Skeletal muscle tissue (tissue), 3 donors: ENCODE measurements at regions not wholly inside any gene's neighbourhood (a gene's known extent, or its start where the extent isn't known, plus 50 kb on each side); places are given as distances from the start of the nearest gene placed in this dataset.

ENCODE experiments used
- H3K27ac ChIP-seq: one replicate; pipeline ENCODE4 v1.7.0; 2013; ENCODE audit warnings: mild to moderate bottlenecking, low read depth, low read length, inconsistent platforms
- H3K27me3 ChIP-seq, 3 donors: one replicate each; pipeline ENCODE4 v1.7.0; 2013; ENCODE audit warnings: low read length in 3 of 3; ENCODE audit not compliant: control insufficient read depth in 3 of 3, insufficient read depth in 3 of 3
- H3K36me3 ChIP-seq, 3 donors: one replicate each; pipeline ENCODE4 v1.7.0; 2013; ENCODE audit warnings: low read length in 3 of 3; ENCODE audit not compliant: control insufficient read depth in 3 of 3, insufficient read depth in 3 of 3
- H3K4me1 ChIP-seq, 3 donors: one replicate each; pipeline ENCODE4 v1.7.0; 2013; ENCODE audit warnings: low read length in 3 of 3, mild to moderate bottlenecking in 3 of 3; ENCODE audit not compliant: control insufficient read depth in 3 of 3, insufficient read depth in 3 of 3
- H3K4me3 ChIP-seq, 3 donors: one replicate each; pipeline ENCODE4 v1.7.0; 2013; ENCODE audit warnings: low read length in 3 of 3
- H3K9ac ChIP-seq, 3 donors: one replicate each; pipeline ENCODE4 v1.7.0; 2013; ENCODE audit warnings: low read length in 3 of 3, mild to moderate bottlenecking in 3 of 3, moderate library complexity in 2 of 3, low read depth in 1 of 3
- H3K9me3 ChIP-seq, 3 donors: one replicate each; pipeline ENCODE4 v1.7.0; 2013; ENCODE audit warnings: low read length in 3 of 3; ENCODE audit not compliant: control insufficient read depth in 3 of 3
- donor health status: Osteomylitis.

- Histone ChIP-seq H3K9ac (no peak overlapping the region), H3K36me3 (no peaks in the 10 kb centered on the region), H3K9me3 (no peaks in the 10 kb centered on the region), H3K27me3 (peaks cover 0 to 7% (median 4%) of the 10 kb centered on the region in 3 donors), H3K4me1 (no peaks in the 10 kb centered on the region), H3K4me3 (no peak overlapping the region), H3K27ac (no peak overlapping the region)
Measured at GRCh38 chr2:176830362-176830761, 382.2 kb upstream of the HNRNPA3 start.

DNA sequence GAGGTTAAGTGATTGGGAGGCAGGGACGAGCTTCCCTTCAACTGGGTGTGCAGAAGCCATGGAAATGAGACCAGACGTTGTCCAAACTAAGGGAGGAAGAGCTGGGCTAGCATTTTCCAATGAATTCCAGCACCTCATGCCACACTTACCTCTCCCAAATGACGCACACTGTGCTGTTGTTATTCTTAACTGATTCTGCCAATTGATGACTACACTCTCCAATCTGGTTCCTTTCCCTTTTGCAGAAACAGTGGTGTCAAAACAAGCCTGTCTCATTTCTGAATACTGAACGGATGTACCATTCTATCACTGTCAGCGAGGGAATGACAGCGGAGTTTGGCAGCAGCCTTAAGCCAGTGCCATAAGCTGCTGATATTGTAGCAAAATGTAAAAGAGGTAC lies 380.5 kb upstream of the HNRNPA3 start:
- Histone ChIP-seq H3K36me3 (no peaks in the 10 kb centered on the region), H3K9ac (no peak overlapping the region), H3K27ac (no peak overlapping the region), H3K27me3 (peaks cover 0 to 4% (median 3%) of the 10 kb centered on the region in 3 donors), H3K9me3 (peaks cover 0 to 3% (median 0%) of the 10 kb centered on the region in 3 donors), H3K4me3 (no peak overlapping the region), H3K4me1 (no peaks in the 10 kb centered on the region)

- Histone ChIP-seq H3K4me1 (no peaks in the 10 kb centered on the region), H3K4me3 (no peak overlapping the region), H3K9ac (no peak overlapping the region), H3K9me3 (peaks cover 0 to 3% (median 0%) of the 10 kb centered on the region in 3 donors), H3K27ac (no peak overlapping the region), H3K36me3 (no peaks in the 10 kb centered on the region), H3K27me3 (peaks cover 0 to 4% (median 0%) of the 10 kb centered on the region in 3 donors)
Measured at GRCh38 chr2:176833671-176834070, 378.9 kb upstream of the HNRNPA3 start.

GRCh38 chr2:176834226-176834625 lies 378.4 kb upstream of the HNRNPA3 start:
- Histone ChIP-seq H3K9me3 (peaks cover 0 to 3% (median 0%) of the 10 kb centered on the region in 3 donors), H3K27me3 (peaks cover 0 to 4% (median 0%) of the 10 kb centered on the region in 3 donors), H3K36me3 (no peaks in the 10 kb centered on the region), H3K4me1 (no peaks in the 10 kb centered on the region), H3K9ac (no peak overlapping the region), H3K4me3 (no peak overlapping the region), H3K27ac (no peak overlapping the region)

GRCh38 chr2:176843208-176843607 lies 369.4 kb upstream of the HNRNPA3 start:
- H3K27ac ChIP-seq, result no peak overlapping the region
- H3K27me3 ChIP-seq, result no peaks in the 10 kb centered on the region
- no peaks in the 10 kb centered on the region for H3K36me3 ChIP-seq
- no peaks in the 10 kb centered on the region for H3K9me3 ChIP-seq
- H3K4me1 ChIP-seq, result no peaks in the 10 kb centered on the region
- H3K9ac ChIP-seq, result no peak overlapping the region
- no peak overlapping the region for H3K4me3 ChIP-seq

- Histone ChIP-seq H3K9me3 (no peaks in the 10 kb centered on the region), H3K27me3 (no peaks in the 10 kb centered on the region), H3K36me3 (no peaks in the 10 kb centered on the region), H3K27ac (no peak overlapping the region), H3K9ac (no peak overlapping the region), H3K4me1 (no peaks in the 10 kb centered on the region), H3K4me3 (no peak overlapping the region)
Measured at GRCh38 chr2:176844461-176844860, 368.1 kb upstream of the HNRNPA3 start.

GRCh38 chr2:176845718-176846117 lies 366.9 kb upstream of the HNRNPA3 start:
- Histone ChIP-seq H3K4me3 (no peak overlapping the region), H3K9ac (no peak overlapping the region), H3K27me3 (peaks cover 0 to 2% (median 0%) of the 10 kb centered on the region in 3 donors), H3K9me3 (no peaks in the 10 kb centered on the region), H3K27ac (no peak overlapping the region), H3K4me1 (no peaks in the 10 kb centered on the region), H3K36me3 (no peaks in the 10 kb centered on the region)

DNA sequence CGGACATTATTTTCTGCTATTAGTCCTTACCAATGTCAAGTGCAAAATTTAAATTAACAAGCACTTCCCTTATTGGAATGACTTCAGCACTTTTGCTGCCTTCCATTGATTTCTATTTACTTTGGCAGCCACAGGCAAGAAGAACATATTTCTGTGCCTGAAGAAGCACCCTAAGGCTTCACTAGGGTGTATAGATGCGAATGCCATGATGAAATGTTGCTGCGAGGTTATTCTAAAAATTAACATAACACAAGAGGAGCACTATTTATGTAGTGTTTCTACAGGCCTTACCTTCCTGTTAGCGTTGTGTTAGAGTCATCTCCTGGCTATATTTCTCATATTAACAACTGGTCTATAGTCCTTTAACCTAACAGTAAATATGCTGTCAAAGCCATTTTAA lies 365.0 kb upstream of the HNRNPA3 start:
- no peak overlapping the region for H3K4me3 ChIP-seq
- no peaks in the 10 kb centered on the region for H3K9me3 ChIP-seq
- no peak overlapping the region for H3K27ac ChIP-seq
- no peak overlapping the region for H3K9ac ChIP-seq
- H3K36me3 ChIP-seq, result no peaks in the 10 kb centered on the region
- H3K27me3 ChIP-seq, result peaks cover 0 to 2% (median 0%) of the 10 kb centered on the region in 3 donors
- no peaks in the 10 kb centered on the region for H3K4me1 ChIP-seq

DNA sequence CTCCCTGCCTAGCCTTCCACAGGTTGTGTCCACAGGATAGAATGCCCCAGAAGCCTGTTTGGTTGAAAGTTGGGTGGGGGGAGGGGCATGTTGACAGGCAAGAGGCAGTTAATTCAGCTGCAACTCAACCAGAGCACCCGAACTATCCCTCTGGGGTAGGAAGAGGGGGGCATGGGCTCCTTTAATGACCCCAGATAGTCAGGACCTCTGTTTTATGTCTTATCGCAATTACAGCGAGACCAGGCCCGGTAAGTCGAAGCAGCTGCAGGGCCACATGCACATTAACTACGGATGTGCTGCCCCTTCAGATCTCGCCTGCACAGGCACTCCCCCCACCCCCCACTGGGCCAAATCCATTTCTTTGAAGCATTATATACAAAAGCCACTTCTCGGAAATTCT lies 363.8 kb upstream of the HNRNPA3 start:
- Histone ChIP-seq H3K9me3 (no peaks in the 10 kb centered on the region), H3K27ac (no peak overlapping the region), H3K9ac (no peak overlapping the region), H3K27me3 (peaks cover 0 to 2% (median 0%) of the 10 kb centered on the region in 3 donors), H3K4me3 (no peak overlapping the region), H3K4me1 (no peaks in the 10 kb centered on the region), H3K36me3 (no peaks in the 10 kb centered on the region)

DNA sequence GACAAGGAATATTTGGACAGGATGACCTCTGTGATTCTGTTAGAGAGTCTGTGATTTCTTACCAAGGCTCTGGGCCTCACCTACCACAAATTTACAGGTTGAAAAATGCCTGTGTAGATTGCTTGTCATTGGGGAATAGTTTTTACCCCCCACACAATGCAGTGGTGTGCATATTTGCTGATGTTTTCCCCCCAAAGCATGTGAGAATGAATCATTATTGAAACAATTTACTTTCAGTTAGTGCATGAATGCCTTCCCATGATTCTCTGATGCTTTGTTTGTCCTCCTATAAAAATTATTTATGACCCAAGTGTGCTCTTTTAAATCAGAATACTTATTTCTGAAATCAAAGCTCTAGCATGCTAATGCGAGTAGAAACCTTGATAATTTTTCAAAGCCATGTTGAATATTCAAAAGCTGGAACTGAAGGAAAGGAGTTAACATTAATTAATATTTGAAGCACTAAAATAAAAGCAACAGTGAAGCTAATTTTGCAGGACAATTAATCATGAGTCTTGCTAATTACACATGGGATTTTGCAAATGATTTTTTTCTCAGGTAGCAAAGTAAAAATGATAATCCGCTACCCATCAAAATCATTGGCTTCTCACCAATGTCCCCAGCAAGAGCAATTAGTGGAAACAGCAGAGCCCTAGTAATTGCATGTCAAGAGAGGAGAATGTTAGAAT lies 361.2 kb upstream of the HNRNPA3 start:
- H3K9me3 ChIP-seq, result no peaks in the 10 kb centered on the region
- H3K27me3 ChIP-seq, result peaks cover 0 to 2% (median 0%) of the 10 kb centered on the region in 3 donors
- no peak overlapping the region for H3K27ac ChIP-seq
- no peaks in the 10 kb centered on the region for H3K36me3 ChIP-seq
- no peak overlapping the region for H3K4me3 ChIP-seq
- H3K9ac ChIP-seq, result no peak overlapping the region
- no peaks in the 10 kb centered on the region for H3K4me1 ChIP-seq
